Kasumi-1 (cell line): ENCODE measurements at regions not wholly inside any gene's neighbourhood (a gene's known extent, or its start where the extent isn't known, plus 50 kb on each side); places are given as distances from the start of the nearest gene placed in this dataset.
"Not testable (repeated sequence)": the region's sequence is repeated elsewhere in the genome, so short reads cannot be mapped to it uniquely, and the experiment has no call there.

ENCODE experiments used
- DNase-seq, 2 experiments: peaks; one replicate each; lab custom pipeline; 2025; lab: John Stamatoyannopoulos, UW

DNA sequence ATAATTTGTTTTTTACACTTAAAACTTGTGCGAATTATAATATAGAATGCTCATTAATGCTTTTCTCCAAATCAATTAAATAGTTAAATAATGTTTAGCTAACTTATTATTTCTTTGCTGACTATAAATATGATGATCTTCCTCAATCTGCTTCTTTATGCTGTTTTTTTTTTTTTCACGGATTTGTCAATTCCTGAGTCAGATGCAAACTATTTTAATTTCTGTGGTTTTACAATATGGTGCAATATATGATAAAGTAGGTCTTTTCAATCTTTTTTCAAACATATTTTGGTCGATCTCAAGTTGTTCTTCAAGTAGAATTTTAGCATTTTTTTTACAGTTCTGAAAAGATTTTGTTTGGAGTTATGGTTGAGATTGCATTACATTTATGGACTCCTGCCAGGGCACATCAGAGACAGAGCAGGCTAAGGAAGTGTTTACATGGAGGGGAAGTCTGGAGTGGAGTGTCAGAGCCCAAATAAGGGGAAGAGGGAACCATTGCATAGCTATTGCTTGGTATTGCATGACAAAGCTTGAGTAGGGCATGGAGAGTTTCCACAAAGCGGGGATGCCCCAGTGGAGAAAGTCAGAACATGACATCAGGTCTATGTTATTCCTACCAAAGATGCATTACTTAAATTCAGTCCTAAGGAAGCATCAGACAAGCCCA is 204.4 kb downstream of the OTUD1 start:
- DNase-seq = peak; percentile 100

DNA sequence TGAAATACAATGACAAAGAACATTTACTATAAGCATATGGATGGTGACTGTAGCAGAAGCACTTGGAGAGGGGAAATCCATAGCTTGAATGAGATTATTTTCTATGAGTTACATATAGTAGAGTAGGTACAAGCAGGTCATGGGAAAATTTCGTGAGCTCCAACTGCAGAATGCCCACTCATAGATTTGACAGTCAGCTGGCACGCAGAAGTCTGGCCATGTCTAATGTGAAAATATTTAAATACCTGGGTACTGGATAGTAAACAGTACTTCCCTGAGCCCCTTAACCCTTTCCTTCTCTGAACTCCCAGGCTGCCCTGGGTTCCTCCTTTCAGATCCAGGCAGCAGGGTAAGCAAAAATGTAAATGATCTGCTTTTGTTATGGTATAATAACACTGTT is 209.7 kb downstream of the OTUD1 start:
- DNase-seq = no peak

DNA sequence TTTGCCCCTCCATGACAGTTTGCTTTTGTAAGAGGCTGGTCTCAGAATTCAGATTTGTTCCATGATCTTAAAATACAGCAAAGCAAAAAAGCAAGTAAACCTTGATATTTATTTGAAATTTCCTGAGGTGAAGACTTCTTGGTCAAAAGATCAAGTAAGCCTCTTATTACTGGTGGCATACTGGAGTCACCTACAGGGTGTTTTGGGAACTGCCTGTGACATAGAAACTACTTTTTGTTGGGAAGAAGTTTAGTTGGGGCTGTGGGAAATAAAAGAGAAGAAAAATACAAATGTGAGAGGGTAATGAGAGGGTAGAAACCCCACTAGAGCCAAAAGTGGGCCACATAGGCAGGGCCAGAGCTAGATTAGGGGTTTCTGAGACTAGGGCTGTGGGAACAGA is 217.9 kb downstream of the OTUD1 start:
- DNase-seq = peak; percentile 80 to 81

DNA sequence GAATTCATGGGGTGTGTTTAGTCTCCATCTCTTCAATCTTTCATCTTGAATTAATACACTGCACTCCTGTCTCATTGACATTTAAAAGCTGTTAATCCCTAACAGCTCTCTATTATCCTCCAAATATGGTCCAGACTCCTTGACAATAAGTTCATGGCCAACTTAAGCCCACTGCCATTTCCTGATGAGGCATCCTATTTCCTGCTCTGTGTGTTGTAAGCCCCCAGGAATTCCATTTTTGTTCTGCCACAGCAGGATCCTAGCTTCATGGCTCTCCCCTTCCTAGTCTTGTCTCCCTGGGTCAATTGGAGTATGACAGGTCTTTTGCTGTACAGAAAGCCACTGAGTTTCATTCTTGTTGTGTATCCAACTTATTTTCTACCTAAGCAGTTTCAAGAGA is 218.8 kb downstream of the OTUD1 start:
- DNase-seq = no peak

DNA sequence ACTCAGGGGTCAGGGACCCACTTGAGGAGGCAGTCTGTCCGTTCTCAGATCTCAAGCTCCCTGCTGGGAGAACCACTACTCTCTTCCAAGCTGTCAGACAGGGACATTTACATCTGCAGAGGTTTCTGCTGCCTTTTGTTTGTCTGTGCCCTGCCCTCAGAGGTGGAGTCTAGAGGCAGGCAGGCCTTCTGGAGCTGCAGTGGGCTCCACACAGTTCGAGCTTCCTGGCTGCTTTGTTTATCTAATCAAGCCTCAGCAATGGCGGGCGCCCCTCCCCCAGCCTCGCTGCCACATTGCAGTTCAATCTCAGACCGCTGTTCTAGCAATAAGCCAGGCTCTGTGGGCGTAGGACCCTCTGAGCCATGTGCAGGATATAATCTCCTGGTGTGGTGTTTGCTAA is 233.0 kb downstream of the OTUD1 start:
- not testable (repeated sequence) for DNase-seq

- no peak for DNase-seq
These were observed 236.7 kb downstream of the OTUD1 start for GRCh38 chr10:23675585-23675984.

DNA sequence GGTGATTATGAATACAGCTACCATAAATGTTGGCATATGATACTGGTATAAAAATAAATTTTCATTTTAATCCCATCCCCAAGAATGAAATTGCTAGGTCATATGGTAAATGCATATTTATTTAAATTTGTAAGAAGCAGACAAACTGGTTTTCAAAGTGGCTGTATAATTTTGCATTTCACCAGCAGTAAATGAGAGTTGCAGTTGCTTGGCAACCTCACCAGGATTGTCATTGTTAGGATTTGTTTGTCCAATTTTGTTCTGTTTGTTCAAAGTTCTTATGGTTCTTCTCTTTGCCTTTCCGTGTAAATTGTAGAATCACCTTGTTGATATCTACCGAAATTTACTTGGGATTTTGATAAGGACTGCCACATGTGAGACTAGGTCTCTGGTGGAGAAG is 237.4 kb downstream of the OTUD1 start:
- no peak for DNase-seq

GRCh38 chr10:23686722-23687121 is 247.8 kb downstream of the OTUD1 start:
- peak; percentile 45 to 52 for DNase-seq

DNA sequence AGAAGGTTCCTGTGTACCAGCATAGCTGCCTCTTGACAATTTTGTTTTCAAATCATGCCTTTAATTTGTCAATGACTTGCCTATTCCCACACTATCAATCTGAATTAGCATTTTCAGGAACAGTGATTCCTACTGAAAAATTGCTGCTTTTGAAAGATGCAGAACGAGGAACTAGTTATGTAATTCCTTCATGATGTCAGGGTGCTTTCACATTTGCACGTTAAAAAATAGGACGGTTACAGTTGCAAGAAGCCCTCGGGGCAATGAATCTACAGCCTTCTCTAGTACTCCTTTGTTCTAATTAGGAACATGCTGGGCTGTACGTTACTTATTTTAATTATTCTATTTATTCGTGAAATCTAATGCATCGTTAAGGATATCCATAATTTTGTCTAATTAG is 253.9 kb downstream of the OTUD1 start:
- DNase-seq = no peak

GRCh38 chr10:23693501-23693901 is 254.6 kb downstream of the OTUD1 start:
- DNase-seq = no peak

- no peak for DNase-seq
These were observed 255.1 kb downstream of the OTUD1 start for GRCh38 chr10:23693925-23694324.

DNA sequence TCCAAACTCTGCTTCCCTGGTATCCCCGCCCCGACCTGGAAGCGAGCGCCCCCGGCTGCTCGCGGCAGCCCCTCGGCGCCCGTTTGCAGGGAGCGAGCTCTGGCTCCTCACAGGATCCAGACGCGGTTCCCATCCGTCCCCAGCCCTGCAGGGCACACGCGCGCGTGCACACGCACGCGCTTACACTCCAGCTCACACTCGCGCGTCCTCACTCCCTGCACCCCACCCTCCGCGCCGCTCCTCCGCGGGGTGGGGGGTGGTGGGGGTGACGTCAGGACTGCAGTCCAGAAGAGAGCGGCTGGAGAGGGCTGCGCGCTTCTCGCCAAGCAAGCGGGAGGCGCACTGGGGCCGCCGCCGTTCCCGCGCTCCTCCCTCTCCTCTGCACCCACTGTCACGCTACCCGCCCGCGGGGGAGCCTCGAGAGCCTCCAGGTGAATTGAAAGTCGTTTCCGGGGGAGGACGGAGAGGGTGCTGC is 255.6 kb downstream of the OTUD1 start:
- DNase-seq = peak; percentile 49 to 53

- peak; percentile 49 to 53 for DNase-seq
These were observed 256.3 kb downstream of the OTUD1 start for GRCh38 chr10:23694921-23695824.

GRCh38 chr10:23695825-23696420 is 257.0 kb downstream of the OTUD1 start:
- DNase-seq = no peak

GRCh38 chr10:23696476-23696875 is 257.6 kb downstream of the OTUD1 start:
- DNase-seq = no peak

GRCh38 chr10:23702977-23703414 is 264.1 kb downstream of the OTUD1 start:
- DNase-seq = peak; percentile 94 to 95

- no peak for DNase-seq
These were observed 276.5 kb downstream of the OTUD1 start for GRCh38 chr10:23715363-23715762.

GRCh38 chr10:23717913-23718312 is 279.0 kb downstream of the OTUD1 start:
- DNase-seq = no peak

DNA sequence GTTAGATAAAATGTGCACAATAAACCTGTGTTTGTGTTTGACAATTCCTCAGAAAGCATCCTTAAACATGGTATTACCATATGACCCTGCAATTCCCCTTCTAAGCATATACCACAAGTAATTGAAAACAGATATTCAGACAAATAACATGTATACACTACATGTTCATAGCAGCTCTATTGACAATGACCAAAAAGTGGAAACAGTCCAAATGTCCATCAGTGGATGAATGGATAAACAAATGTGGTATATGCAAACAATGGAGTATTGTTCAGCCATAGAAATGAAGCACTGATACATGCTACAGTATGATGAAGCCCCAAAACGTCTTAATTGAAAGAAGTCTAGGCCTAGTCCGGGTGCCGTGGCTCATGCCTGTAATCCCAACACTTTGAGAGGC is 280.1 kb downstream of the OTUD1 start:
- no peak for DNase-seq

DNA sequence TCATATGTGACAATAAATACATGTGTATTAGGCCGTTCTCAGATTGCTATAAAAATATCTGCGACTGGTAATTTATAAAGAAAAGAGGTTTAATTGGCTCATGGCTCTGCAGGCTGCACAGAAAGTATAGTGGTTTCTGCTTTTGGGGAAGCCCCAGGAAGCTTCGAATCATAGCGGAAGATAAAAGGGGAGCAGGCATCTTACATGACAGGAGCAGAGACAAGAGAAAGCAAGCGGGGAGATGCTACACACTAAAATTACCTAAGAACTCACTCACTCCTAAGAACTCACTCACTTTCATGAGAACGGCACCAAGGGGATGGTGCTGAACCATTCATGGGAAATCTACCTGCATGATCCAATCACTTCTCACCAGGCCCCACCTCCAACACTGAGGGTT is 284.9 kb downstream of the OTUD1 start:
- DNase-seq = no peak

GRCh38 chr10:23725548-23725947 is 286.7 kb downstream of the OTUD1 start:
- DNase-seq = no peak

DNA sequence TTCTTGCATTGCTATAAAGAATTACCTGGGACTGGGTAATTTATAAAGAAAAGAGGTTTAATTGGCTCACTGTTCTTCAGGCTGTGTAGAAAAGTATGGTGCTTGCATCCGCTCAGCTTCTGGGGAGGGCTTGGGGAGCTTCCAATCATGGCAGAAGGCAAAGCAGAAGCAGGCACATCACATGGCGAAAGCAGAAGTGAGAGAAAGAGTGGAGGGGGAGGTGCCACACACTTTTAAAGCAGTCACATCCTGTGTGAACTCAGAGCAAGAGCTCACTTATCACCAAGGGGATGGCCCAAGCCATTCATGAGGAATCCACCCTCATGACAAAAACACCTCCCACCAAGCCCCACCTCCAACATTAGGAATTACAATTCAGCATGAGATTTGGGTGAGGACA is 303.5 kb downstream of the OTUD1 start:
- DNase-seq = peak; percentile 68 to 70

DNA sequence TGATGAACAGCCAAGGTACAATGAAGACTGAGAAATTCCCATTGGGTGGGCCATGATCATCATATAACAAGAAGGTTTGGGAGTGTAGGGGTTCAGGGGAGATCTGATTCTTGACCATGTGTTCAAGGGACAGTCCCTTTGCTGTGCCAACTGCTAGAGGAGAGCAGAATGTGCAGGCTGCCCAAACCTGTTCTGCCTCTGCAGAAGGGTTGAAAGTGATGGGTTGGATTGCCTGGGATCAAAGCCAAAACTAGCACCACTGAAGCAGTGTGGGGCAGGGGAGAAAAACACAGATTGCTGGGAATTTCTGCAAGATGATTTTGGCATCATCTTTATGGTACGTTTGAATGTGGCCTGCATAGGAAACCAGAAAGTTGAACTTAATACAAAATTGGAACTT is 303.9 kb downstream of the OTUD1 start:
- no peak for DNase-seq
